HG03135 (cell line): ENCODE measurements at regions not wholly inside any gene's neighbourhood (a gene's known extent, or its start where the extent isn't known, plus 50 kb on each side); places are given as distances from the start of the nearest gene placed in this dataset.

Experiments
- ATAC-seq: cut with Tn5 transposase; IDR thresholded peaks from one replicate; pipeline ENCODE4 v1.9.1; 2021; ENCODE audit warnings: mild to moderate bottlenecking, moderate library complexity; ENCODE audit not compliant: unreplicated experiment

- ATAC-seq = no peak
Observed at GRCh38 chr13:103573446-103573845, 507.2 kb upstream of the SLC10A2 start.

DNA sequence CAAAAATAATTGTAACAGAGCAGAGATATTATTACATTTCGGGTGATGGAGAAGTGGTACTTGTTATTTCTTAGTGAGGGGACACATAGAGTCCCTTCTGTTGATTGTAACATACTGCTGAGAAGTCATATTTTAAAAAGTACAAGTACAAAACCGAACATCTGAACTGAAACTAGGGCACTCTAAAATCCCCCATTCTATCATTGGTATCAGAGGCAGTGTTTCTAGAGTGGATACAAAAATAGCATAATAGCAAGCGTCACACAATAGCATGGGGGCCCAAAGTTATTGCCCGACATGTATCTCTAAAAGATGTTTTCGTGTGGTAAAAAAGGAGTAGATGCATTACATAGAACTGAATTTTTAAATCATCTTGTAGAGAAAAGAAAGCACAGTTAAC, 502.1 kb upstream of the SLC10A2 start:
- no peak for ATAC-seq

DNA sequence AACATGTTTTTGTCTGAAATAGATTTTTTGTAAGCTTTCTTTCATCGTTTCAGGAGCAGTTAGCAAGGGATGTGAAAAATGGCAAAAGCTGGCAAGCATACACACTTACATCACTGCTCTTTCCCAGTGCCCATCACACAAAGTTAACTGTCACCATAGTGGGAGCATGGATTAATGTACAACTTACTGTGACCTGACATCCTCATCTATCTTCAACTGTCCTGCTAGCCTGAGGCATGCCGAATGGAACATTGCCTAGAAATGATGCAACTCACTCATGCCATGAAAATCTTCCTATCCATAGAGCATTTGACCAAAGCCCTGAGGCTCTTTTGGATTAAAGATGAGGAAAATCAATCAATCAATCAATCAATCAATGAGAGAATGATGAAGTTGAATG, 491.7 kb upstream of the SLC10A2 start:
- no peak for ATAC-seq

DNA sequence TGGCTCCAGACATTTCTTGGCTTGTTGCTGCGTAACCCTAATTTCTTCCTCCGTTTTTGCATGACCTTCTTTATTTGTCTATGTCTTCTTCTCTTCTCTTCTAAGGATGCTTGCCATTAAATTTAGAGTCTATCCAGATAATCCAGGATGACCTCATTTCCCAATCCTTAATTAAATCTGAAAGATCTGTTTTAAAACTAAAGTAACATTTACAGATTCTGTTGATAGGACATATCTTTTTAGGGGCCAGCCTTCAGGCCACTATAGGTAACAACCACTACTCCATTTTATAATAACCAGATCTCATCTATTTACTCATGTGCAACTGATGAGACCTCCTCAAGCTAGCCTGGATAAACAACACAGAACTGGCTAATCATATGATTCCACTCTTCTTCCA, 490.5 kb upstream of the SLC10A2 start:
- no peak for ATAC-seq

DNA sequence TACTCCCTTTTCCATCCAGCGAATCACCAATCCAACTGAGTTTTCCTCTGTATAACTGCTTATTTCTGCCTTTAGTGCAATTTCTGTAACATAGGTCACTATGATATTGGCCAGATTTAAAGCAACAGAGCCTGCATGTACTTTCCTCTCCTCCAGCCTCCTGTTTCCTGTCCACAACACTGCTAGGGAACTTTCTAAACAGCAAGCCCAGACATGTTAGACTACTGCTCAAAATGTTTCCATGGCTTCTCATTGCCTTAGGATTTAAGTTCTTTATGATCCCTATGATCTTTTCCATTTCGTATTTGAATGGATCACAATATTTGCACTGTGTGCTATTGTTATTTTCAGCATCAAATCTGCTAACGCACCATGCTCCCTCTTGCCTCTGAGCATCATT, 481.7 kb upstream of the SLC10A2 start:
- no peak for ATAC-seq

DNA sequence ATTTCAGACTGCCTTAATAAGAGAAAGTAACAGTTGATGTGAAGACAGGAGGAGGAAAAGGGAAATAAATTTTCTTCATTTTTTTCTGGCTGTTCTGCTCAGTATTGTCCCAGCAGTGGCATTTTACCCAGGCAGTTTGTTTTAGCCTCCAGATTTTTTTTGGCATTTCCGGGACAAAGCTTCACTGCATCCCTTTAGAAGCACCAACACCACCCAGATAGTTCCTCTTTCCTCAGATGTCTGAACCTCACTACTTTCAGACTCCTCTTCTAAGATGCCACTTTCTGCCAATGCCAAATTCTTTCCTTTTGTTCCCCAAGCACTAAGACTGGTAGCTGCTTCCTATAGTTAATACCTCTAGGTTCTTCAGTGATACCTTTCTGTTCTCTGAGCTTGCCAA, 480.1 kb upstream of the SLC10A2 start:
- ATAC-seq = no peak

DNA sequence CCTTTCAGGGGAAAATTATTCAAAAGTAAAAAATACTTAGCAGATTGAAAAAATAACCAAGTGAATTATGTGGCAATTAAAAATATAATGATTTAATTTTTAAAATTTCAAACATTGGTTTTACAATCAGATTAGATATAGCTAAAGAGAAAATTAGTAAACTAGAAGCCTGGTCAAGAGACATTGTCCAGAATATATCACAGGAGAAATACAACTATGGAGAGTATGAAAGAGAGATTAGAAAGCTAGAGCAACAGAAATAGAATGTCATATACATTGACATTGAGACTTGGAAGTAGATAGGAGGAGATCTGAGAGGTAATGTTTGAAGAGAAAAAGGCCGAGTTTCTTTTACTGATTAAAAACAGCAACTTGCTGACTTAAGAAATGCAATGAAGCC, 476.4 kb upstream of the SLC10A2 start:
- no peak for ATAC-seq

DNA sequence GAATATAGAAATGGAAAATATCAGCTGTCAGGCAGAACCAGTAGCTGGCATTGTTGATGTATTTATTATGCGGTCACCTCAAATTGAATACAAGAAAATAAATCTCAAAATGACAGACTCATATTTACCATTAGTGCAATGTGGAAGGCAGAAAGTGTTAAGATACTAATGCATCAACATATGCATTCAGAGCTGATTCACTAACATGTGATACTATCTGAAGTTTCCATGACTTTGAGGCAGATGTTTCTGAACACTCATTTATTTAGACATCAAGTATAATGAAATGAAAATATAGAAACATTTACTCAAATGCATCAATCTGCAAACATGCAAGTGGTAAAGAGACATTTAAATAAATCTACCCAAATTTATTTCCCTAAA, 474.2 kb upstream of the SLC10A2 start:
- no peak for ATAC-seq

DNA sequence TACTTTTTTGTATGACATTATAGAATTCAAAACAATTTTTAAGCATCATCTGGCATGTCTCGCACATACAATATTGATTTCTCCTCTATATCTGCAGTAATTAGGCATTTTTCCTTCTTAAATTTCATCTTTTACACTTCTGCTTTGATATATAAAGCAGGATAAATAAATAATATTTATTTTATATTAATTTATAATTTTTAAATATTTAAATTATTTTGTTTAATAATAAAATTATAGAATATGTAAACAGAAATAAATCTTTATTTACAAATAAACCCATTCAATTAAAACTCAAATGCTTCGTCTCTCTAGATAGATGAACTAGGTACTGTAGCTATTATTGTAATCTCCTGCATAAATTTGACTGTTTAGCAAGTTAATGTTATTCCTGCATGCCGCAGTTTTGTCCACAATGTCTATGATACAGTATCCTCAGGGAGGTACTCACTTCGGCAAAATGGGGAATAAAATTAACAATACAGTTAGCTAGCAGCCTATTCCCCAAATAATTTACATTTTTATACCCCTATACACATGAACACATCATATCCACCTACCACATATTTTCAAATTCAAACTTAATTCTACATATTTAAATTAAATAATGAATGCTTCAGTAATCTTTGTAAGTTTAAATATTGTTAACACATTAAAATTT, 473.6 kb upstream of the SLC10A2 start:
- no peak for ATAC-seq

- ATAC-seq = no peak
Observed at GRCh38 chr13:103539265-103539664, 473.0 kb upstream of the SLC10A2 start.

GRCh38 chr13:103537616-103538015, 471.4 kb upstream of the SLC10A2 start:
- ATAC-seq = no peak

GRCh38 chr13:103531278-103531677, 465.1 kb upstream of the SLC10A2 start:
- no peak for ATAC-seq

- no peak for ATAC-seq
Observed at GRCh38 chr13:103528437-103528836, 462.2 kb upstream of the SLC10A2 start.

DNA sequence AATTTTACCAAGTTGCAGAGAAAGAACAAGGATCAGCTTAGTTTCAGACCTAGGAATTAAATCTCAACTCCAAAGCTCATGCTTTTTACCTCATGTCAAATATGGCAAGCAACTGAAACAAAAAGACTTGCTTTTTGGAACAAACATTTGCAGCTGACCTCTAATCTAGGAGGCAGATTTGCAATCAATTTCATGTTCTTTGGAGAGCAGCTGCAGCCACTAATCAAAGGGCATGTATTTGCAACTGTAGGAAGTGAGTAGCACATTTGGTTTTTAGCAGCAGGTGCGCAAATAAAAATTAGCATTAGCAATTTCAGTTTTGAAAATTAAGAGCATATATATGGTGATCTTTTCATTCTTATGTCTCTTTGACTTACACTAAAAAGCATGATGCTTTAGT, 459.3 kb upstream of the SLC10A2 start:
- ATAC-seq = no peak

- ATAC-seq = no peak
Observed at GRCh38 chr13:103523858-103524257, 457.6 kb upstream of the SLC10A2 start.

DNA sequence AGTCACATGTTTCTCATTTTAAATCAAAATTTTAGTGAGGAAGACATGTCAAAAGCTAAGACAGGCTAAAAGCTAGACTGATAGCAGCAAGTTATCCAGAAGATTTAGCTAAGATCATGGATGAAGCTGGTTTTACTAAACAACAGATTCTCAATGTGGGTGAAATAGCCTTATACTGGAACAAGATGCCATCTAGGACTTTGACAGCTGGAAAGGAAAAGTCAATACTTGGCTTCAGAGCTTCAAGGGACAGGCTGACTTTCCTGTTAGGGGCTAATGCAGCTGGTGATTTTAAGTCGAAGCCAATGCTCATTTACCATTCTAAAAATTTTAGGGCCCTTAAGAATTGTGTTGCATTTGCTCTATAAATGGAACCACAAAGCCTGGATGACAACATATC, 455.3 kb upstream of the SLC10A2 start:
- no peak for ATAC-seq

DNA sequence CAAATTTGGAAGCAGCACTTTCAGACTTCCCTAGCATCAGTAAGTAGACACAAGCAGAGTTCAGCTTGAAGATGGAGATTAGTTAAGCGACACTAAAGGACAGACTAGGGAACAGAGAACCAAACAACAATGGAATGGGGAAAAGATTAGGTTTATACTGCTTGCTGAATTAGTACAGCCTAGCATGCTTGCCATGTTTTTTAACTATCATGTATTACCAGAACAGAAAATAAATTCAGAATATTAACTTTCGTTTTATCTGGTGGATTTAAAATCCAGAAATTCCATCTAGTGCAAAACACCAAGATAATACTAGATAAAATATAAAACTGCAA, 451.5 kb upstream of the SLC10A2 start:
- peak; percentile 26 for ATAC-seq

- ATAC-seq = peak; percentile 91
Observed at GRCh38 chr13:103517066-103517767, 451.0 kb upstream of the SLC10A2 start.

- no peak for ATAC-seq
Observed at GRCh38 chr13:103516015-103516795, 450.0 kb upstream of the SLC10A2 start.

GRCh38 chr13:103515410-103515809, 449.2 kb upstream of the SLC10A2 start:
- no peak for ATAC-seq

- ATAC-seq = no peak
Observed at GRCh38 chr13:103514619-103515018, 448.4 kb upstream of the SLC10A2 start.

DNA sequence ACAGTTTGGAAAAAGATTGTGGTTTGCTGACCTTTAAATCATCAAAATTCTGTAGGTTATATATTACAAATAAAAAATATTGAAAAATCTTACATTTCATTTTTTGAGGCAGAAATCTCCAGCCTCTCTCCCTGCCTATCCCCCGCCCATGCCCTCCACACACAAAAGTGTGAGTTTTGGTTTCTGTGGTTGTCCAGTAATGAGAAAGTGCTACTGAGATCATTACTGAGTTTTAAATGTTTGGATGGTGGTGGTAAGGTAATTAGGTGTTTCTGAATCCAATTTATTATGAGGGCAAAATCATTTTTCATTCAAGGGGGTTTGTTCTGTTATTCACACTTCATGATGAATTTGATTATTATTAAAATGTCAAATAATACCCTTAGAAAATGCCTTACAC, 448.0 kb upstream of the SLC10A2 start:
- no peak for ATAC-seq
